Stimulated activated naive CD4-positive, alpha-beta T cell treated with Interleukin-2 at 50 U/mL for 16 hours (primary cell): ENCODE measurements at regions not wholly inside any gene's neighbourhood (a gene's known extent, or its start where the extent isn't known, plus 50 kb on each side); places are given as distances from the start of the nearest gene placed in this dataset.
"Not testable (repeated sequence)": the region's sequence is repeated elsewhere in the genome, so short reads cannot be mapped to it uniquely, and the experiment has no call there.

Experiments used
- DNase-seq: peaks from one replicate; lab custom pipeline; 2025; lab: John Stamatoyannopoulos, UW

- DNase-seq, result not testable (repeated sequence)
These were observed 145.6 kb upstream of the LMCD1 start for GRCh38 chr3:8356066-8356465.

GRCh38 chr3:8357859-8358258 is 143.8 kb upstream of the LMCD1 start:
- no peak for DNase-seq

GRCh38 chr3:8359133-8359532 is 142.5 kb upstream of the LMCD1 start:
- no peak for DNase-seq

- no peak for DNase-seq
These were observed 138.4 kb upstream of the LMCD1 start for GRCh38 chr3:8363200-8363599.

GRCh38 chr3:8365541-8365940 is 136.1 kb upstream of the LMCD1 start:
- no peak for DNase-seq

- no peak for DNase-seq
These were observed 135.3 kb upstream of the LMCD1 start for GRCh38 chr3:8366219-8366810.

- DNase-seq, result no peak
These were observed 133.0 kb upstream of the LMCD1 start for GRCh38 chr3:8368598-8368997.

- DNase-seq, result no peak
These were observed 132.0 kb upstream of the LMCD1 start for GRCh38 chr3:8369638-8370037.

- DNase-seq, result no peak
These were observed 130.5 kb upstream of the LMCD1 start for GRCh38 chr3:8371085-8371551.

GRCh38 chr3:8371960-8372463 is 129.6 kb upstream of the LMCD1 start:
- DNase-seq, result no peak

- DNase-seq, result no peak
These were observed 120.5 kb upstream of the LMCD1 start for GRCh38 chr3:8380904-8381704.

- no peak for DNase-seq
These were observed 115.6 kb upstream of the LMCD1 start for GRCh38 chr3:8385848-8386620.

- DNase-seq, result no peak
These were observed 114.1 kb upstream of the LMCD1 start for GRCh38 chr3:8387571-8387970.

- DNase-seq, result no peak
These were observed 101.9 kb upstream of the LMCD1 start for GRCh38 chr3:8399686-8400085.

- no peak for DNase-seq
These were observed 100.7 kb upstream of the LMCD1 start for GRCh38 chr3:8400911-8401310.

- DNase-seq, result no peak
These were observed 97.6 kb upstream of the LMCD1 start for GRCh38 chr3:8403996-8404395.

- DNase-seq, result no peak
These were observed 96.5 kb upstream of the LMCD1 start for GRCh38 chr3:8405144-8405543.

GRCh38 chr3:8406479-8406878 is 95.1 kb upstream of the LMCD1 start:
- DNase-seq, result no peak

GRCh38 chr3:8413337-8413926 is 88.2 kb upstream of the LMCD1 start:
- DNase-seq, result no peak

GRCh38 chr3:8416965-8417364 is 84.7 kb upstream of the LMCD1 start:
- no peak for DNase-seq

- DNase-seq, result no peak
These were observed 81.0 kb upstream of the LMCD1 start for GRCh38 chr3:8420612-8421011.

- DNase-seq, result no peak
These were observed 80.4 kb upstream of the LMCD1 start for GRCh38 chr3:8421267-8421666.
